ENCODE measurements at regions not wholly inside any gene's neighbourhood (a gene's known extent, or its start where the extent isn't known, plus 50 kb on each side); places are given as distances from the start of the nearest gene placed in this dataset.

- TF ChIP-seq CTCF (IDR thresholded peaks at IDR 0.05) = no peak
- no peak for TF ChIP-seq POLR2A (IDR thresholded peaks at IDR 0.05)
These were observed 189.3 kb downstream of the POLR1F start for GRCh38 chr7:19519443-19520021.
